Osteocyte (in vitro differentiated cells): ENCODE measurements at regions not wholly inside any gene's neighbourhood (a gene's known extent, or its start where the extent isn't known, plus 50 kb on each side); places are given as distances from the start of the nearest gene placed in this dataset.

ENCODE experiments used
- DNase-seq: peaks from one replicate; pipeline ENCODE4 v3.0.0; 2021; ENCODE audit warnings: mixed read lengths; ENCODE audit not compliant: unreplicated experiment; ENCODE audit errors: extremely low spot score
- H3K27ac Mint-ChIP-seq: one replicate; pipeline ENCODE4 v1.8.0; 2021; ENCODE audit warnings: mild to moderate bottlenecking, mixed read lengths; ENCODE audit not compliant: unreplicated experiment
- H3K27me3 Mint-ChIP-seq: one replicate; pipeline ENCODE4 v1.8.0; 2021; ENCODE audit warnings: mixed read lengths; ENCODE audit not compliant: unreplicated experiment
- H3K36me3 Mint-ChIP-seq: one replicate; pipeline ENCODE4 v1.8.0; 2021; ENCODE audit warnings: mixed read lengths; ENCODE audit not compliant: unreplicated experiment
- H3K4me1 Mint-ChIP-seq: one replicate; pipeline ENCODE4 v1.8.0; 2021; ENCODE audit warnings: mixed read lengths; ENCODE audit not compliant: unreplicated experiment
- H3K4me3 Mint-ChIP-seq: one replicate; pipeline ENCODE4 v1.8.0; 2021; ENCODE audit warnings: mild to moderate bottlenecking, moderate library complexity, mixed read lengths; ENCODE audit not compliant: unreplicated experiment
- H3K9me3 Mint-ChIP-seq: one replicate; pipeline ENCODE4 v1.8.0; 2021; ENCODE audit warnings: mixed read lengths; ENCODE audit not compliant: unreplicated experiment
- TF ChIP-seq, protein P1 (sequence below): fragments of 200-600 bp; sonication (generic); IDR thresholded peaks from 2 replicates; pipeline ENCODE4 v1.5.0; 2021; ENCODE audit warnings: antibody characterized with exemption, mild to moderate bottlenecking, moderate library complexity

DNA sequence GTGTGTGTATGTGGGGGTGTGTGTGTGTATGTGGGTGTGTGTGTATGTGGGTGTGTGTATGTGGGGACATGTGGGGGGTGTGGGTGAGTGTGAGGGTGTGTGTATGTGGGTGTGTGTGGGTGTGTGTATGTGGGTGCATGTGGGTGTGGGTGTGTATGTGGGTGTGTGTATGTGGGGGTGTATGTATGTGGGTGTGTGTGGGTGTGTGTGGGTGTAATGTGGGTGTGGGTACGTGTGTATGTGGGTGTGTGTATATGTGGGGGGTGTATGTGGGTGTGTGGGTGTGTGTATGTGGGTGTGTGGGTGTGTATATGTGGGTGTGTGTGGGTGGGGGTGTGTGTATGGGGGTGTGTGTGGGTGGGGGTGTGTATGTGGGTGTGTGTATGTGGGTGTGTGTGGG is 106.7 kb downstream of the SPATA19 start:
- Mint-ChIP-seq H3K4me3 (no peak overlapping the region), H3K4me1 (no peaks in the 10 kb centered on the region), H3K36me3 (no peaks in the 10 kb centered on the region), H3K27ac (no peak overlapping the region), H3K9me3 (peaks cover 19% of the 10 kb centered on the region), H3K27me3 (no peaks in the 10 kb centered on the region)
- no peak for DNase-seq
- TF ChIP-seq, protein P1, sequence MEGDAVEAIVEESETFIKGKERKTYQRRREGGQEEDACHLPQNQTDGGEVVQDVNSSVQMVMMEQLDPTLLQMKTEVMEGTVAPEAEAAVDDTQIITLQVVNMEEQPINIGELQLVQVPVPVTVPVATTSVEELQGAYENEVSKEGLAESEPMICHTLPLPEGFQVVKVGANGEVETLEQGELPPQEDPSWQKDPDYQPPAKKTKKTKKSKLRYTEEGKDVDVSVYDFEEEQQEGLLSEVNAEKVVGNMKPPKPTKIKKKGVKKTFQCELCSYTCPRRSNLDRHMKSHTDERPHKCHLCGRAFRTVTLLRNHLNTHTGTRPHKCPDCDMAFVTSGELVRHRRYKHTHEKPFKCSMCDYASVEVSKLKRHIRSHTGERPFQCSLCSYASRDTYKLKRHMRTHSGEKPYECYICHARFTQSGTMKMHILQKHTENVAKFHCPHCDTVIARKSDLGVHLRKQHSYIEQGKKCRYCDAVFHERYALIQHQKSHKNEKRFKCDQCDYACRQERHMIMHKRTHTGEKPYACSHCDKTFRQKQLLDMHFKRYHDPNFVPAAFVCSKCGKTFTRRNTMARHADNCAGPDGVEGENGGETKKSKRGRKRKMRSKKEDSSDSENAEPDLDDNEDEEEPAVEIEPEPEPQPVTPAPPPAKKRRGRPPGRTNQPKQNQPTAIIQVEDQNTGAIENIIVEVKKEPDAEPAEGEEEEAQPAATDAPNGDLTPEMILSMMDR, result no peak

DNA sequence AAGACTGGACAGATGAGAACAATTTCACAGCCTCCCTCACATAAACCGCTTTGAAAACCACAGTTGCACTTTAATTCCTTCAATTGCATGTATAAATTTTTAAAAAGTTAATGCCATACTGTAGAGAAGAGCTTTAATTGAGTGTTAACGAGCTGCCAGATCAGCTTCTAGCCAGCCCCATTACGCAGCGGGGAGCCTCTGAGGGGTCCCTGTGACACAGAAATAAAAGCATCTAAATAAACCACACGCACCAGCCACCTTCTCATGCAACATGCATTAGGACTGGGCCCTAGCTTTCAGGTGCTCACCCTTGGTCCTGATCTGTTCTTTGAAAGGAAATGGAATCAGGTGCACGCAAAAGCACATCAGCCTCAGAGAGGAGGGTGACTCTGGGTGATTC is 111.7 kb downstream of the SPATA19 start:
- H3K4me3 Mint-ChIP-seq, result no peak overlapping the region
- no peak for DNase-seq
- no peak overlapping the region for H3K27ac Mint-ChIP-seq
- no peaks in the 10 kb centered on the region for H3K4me1 Mint-ChIP-seq
- no peaks in the 10 kb centered on the region for H3K27me3 Mint-ChIP-seq
- H3K9me3 Mint-ChIP-seq, result peaks cover 29% of the 10 kb centered on the region
- TF ChIP-seq, protein P1, result no peak
- H3K36me3 Mint-ChIP-seq, result no peaks in the 10 kb centered on the region

DNA sequence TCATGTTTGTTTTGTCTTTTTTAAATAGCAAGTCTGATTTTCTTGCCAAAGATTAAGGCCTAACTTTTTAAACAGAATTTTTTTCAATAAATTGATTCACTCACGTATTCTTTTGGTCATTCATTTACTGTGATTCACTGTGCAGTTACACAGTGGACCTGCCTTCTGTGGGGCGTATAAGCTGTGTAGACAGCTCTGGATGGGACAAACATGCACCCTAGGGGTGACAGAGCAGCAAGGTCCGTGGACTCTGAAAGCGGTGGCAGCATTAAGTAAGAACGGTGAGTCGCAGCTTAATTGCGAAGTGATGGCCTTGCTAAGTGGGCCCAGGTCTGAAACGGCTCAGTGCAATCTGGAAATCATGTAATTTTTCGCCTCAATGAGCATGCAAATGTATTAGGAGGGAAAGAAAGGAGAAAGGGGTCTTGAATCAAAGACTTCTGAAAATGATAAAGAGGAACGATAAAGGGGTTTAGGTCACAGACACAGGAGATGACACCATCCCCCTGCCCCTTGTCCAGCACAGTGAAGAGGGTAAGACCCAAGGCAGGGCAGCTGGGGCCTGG is 113.1 kb downstream of the SPATA19 start:
- Mint-ChIP-seq H3K27ac (no peak overlapping the region), H3K4me3 (no peak overlapping the region), H3K9me3 (peaks cover 24% of the 10 kb centered on the region), H3K4me1 (no peaks in the 10 kb centered on the region), H3K27me3 (no peaks in the 10 kb centered on the region), H3K36me3 (no peaks in the 10 kb centered on the region)
- no peak for DNase-seq
- TF ChIP-seq, protein P1, result no peak

DNA sequence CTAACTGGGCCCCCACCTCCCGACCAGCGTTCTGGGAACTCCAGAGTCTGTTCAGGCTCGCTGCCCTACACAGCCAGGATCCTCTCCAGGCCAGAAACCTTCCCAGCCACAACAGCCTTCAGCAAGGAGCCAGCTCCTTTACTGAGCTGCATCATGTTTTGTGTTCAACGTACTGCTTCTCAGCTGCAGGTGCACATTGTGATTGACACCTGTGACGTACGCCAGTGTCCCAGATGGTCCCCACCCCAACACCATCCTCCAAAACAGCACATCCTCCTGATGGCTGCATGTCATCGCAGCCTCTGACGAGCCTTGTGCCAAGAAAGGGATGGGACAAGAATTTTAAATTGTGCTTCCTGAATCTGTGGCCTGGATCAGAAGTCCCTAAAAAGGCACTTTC is 117.5 kb downstream of the SPATA19 start:
- Mint-ChIP-seq H3K4me1 (no peaks in the 10 kb centered on the region), H3K9me3 (peaks cover 20% of the 10 kb centered on the region), H3K4me3 (no peak overlapping the region), H3K27me3 (no peaks in the 10 kb centered on the region), H3K27ac (no peak overlapping the region), H3K36me3 (no peaks in the 10 kb centered on the region)
- no peak for DNase-seq
- TF ChIP-seq, protein P1, result no peak

DNA sequence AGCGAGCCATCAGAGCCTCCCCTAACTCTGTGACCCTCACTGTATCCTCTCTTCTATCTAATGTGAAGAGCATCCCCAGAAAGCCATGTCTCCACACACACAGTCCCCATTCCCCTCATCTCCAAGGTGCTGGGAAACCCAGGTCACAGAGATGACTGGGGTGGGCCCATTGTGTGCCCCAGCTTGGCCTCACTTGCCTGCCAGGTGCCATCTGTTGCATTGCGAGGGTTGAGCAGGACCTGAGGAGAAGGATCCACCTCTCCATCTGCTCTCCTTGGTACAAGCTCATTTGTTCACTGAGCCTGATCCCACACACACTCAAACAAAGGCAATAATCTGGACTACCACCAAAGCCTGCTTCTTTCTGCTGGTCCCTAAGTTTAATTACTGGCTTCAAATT is 118.8 kb downstream of the SPATA19 start:
- Mint-ChIP-seq H3K9me3 (peaks cover 17% of the 10 kb centered on the region), H3K27me3 (no peaks in the 10 kb centered on the region), H3K27ac (no peak overlapping the region), H3K4me1 (no peaks in the 10 kb centered on the region), H3K36me3 (no peaks in the 10 kb centered on the region), H3K4me3 (no peak overlapping the region)
- TF ChIP-seq, protein P1, result no peak
- no peak for DNase-seq
